Prostate gland (tissue), 2 donors: ENCODE measurements at regions not wholly inside any gene's neighbourhood (a gene's known extent, or its start where the extent isn't known, plus 50 kb on each side); places are given as distances from the start of the nearest gene placed in this dataset.

Experiments used
- POLR2A ChIP-seq: fragments of 450-650 bp; IDR thresholded peaks from one replicate; pipeline ENCODE4 v1.6.1; 2016; ENCODE audit warnings: antibody characterized with exemption, mild to moderate bottlenecking
- POLR2AphosphoS5 ChIP-seq: sonication (generic); formaldehyde crosslinking; IDR thresholded peaks from one replicate; pipeline ENCODE4 v1.6.1; 2017; ENCODE audit warnings: antibody characterized with exemption
- TF ChIP-seq, protein P1 (sequence below), 4 experiments: fragments of 200-600 bp in 2 of 4; fragments of 450-650 bp in 2 of 4; sonication (generic) in 2 of 4; IDR thresholded peaks; 1 replicate in 3 of 4; 2 replicates in 1 of 4; pipeline ENCODE4 v1.5.1; 2016 to 2019; ENCODE audit warnings: antibody characterized with exemption in 4 of 4, mild to moderate bottlenecking in 2 of 4, moderate library complexity in 2 of 4

DNA sequence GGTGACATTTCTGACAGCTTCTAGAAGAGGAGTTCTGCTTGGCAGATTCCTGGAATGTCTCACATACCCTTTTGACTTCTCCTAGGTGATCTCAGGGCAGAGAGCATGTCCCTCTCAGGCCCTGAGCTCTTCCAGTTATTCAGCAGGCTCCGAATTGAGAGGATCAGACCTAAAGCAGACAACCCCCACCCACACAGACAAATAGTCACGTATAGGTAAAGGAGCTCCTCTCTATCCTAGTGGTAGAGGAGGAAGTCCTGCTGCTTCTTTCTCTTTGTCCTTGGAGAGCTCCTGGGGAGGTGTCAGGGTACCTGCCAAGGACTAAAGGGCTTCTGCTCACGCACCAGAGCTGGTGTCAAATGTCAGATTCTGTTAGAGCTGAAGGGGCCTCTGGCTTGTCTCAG, 128.1 kb downstream of the IER5 start:
- TF ChIP-seq, protein P1, sequence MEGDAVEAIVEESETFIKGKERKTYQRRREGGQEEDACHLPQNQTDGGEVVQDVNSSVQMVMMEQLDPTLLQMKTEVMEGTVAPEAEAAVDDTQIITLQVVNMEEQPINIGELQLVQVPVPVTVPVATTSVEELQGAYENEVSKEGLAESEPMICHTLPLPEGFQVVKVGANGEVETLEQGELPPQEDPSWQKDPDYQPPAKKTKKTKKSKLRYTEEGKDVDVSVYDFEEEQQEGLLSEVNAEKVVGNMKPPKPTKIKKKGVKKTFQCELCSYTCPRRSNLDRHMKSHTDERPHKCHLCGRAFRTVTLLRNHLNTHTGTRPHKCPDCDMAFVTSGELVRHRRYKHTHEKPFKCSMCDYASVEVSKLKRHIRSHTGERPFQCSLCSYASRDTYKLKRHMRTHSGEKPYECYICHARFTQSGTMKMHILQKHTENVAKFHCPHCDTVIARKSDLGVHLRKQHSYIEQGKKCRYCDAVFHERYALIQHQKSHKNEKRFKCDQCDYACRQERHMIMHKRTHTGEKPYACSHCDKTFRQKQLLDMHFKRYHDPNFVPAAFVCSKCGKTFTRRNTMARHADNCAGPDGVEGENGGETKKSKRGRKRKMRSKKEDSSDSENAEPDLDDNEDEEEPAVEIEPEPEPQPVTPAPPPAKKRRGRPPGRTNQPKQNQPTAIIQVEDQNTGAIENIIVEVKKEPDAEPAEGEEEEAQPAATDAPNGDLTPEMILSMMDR (IDR thresholded peaks at IDR 0.05) = no peak
- TF ChIP-seq POLR2A (no peak), POLR2AphosphoS5 (no peak)
